Heart left ventricle (tissue), 16 donors: ENCODE measurements at regions not wholly inside any gene's neighbourhood (a gene's known extent, or its start where the extent isn't known, plus 50 kb on each side); places are given as distances from the start of the nearest gene placed in this dataset.
A peak's percentile ranks its signal among the peaks of the same experiment; 100 is the strongest.
"Not testable (repeated sequence)": the region's sequence is repeated elsewhere in the genome, so short reads cannot be mapped to it uniquely, and the experiment has no call there.

Experiments
- ATAC-seq, 4 donors: fragments of 200-7000 bp; cut with Tn5 transposase; one replicate each; pipeline ENCODE4 v1.9.1; 2020 to 2022; ENCODE audit warnings: moderate library complexity in 4 of 4, mild to moderate bottlenecking in 3 of 4, moderate number of reproducible peaks in 1 of 4
- DNase-seq, 5 donors: peaks; one replicate each; pipeline ENCODE4 v3.0.0-alpha.2; 2020
- H3K27ac ChIP-seq, 12 donors: fragments of 200-600 bp; sonication (generic) in 4 of 12; one replicate each; pipeline versions ENCODE4 v1.5.0 to v1.8.0; 2016 to 2022; ENCODE audit warnings: mild to moderate bottlenecking in 2 of 12
- H3K27me3 ChIP-seq, 9 donors: fragments of 200-600 bp; sonication (generic) in 2 of 9; one replicate each; pipeline versions ENCODE4 v1.5.1 to v1.8.0; 2016 to 2022; ENCODE audit warnings: mild to moderate bottlenecking in 3 of 9
- H3K36me3 ChIP-seq, 9 donors: fragments of 200-600 bp; sonication (generic) in 2 of 9; one replicate each; pipeline versions ENCODE4 v1.5.0 to v1.8.0; 2018 to 2022; ENCODE audit warnings: mild to moderate bottlenecking in 2 of 9
- H3K4me1 ChIP-seq, 12 donors: fragments of 200-600 bp; sonication (generic) in 4 of 12; one replicate each; pipeline versions ENCODE4 v1.5.0 to v1.8.0; 2016 to 2022; ENCODE audit warnings: mild to moderate bottlenecking in 3 of 12
- H3K4me3 ChIP-seq, 12 donors: fragments of 200-600 bp; sonication (generic) in 4 of 12; one replicate each; pipeline versions ENCODE4 v1.5.0 to v1.8.0; 2017 to 2022; ENCODE audit warnings: mild to moderate bottlenecking in 9 of 12, moderate library complexity in 4 of 12
- H3K9me3 ChIP-seq, 12 donors: fragments of 200-600 bp; sonication (generic) in 4 of 12; one replicate each; pipeline versions ENCODE4 v1.5.0 to v1.8.0; 2016 to 2022; ENCODE audit warnings: mild to moderate bottlenecking in 1 of 12
- POLR2A ChIP-seq, 2 donors: fragments of 450-650 bp; IDR thresholded peaks; one replicate each; pipeline ENCODE4 v1.6.1; 2017; ENCODE audit warnings: antibody characterized with exemption in 2 of 2, mild to moderate bottlenecking in 2 of 2, moderate library complexity in 2 of 2
- WGBS, 4 donors: extraction: QIAGEN DNeasy Blood & Tissue Kit in 2 of 4; methylation state at CpG; one replicate each; pipeline versions ENCODE4 v1.1.5 to v1.1.7; 2013 to 2018; 5-methylcytosine and 5-hydroxymethylcytosine counted together
- intact Hi-C, 10 donors: fragments of 100-400 bp; cut with DNase I; formaldehyde crosslinking; loops; one replicate each; pipeline versions ENCODE4 v1.11.1 to v1.14.2; 2022
- TF ChIP-seq, protein P1 (sequence below), 12 donors: fragments of 200-600 bp; sonication (generic) in 4 of 12; IDR thresholded peaks; one replicate each; pipeline versions ENCODE4 v1.5.0 to v1.8.0; 2018 to 2022; ENCODE audit warnings: antibody characterized with exemption in 12 of 12, mild to moderate bottlenecking in 5 of 12
- donor health status: ischemic (EF 13 %, LVEDD 7.1; RV severe dilation, severe dysfunction).
- donor health status: healthy with polysubstance abuse.
- donor health status: DM: no; HTN: yes; CAD: no.
- donor health status: DM: no; HTN: no; CAD: no.
- donor health status: ischemic (EF 25% LVEDD 6.9; RV normal size, moderate dysfunction).
- donor health status: ischemic (EF 25% LVEDD 5.7; RV mildly dilated, moderate dysfunction).
- donor health status: healthy.
- donor health status: DM: yes; HTN: yes; CAD: no.
- donor health status: ischemic (EF 35%, LVEDD 5.7; RV mildly dilated, moderate dysfunction).
- donor health status: nonischemic (EF 11% LVEDD 7.7; RV severe dilation, severe dysfunction).
- donor health status: DM: yes; HTN: yes; CAD: no.
- donor health status: PGD.
- donor health status: ischemic (EF 29% LVEDD 5.4; RV normal size, mild dysfunction).
- donor health status: nonischemic (EF 23%, LVEDD 6.1; RV moderate dilation, normal function).

- no peak for DNase-seq
- ATAC-seq, result no peak
- H3K4me3 ChIP-seq, result no peak overlapping the region
- no peaks in the 10 kb centered on the region for H3K36me3 ChIP-seq
- WGBS, 4 donors, result 83 to 89% (median 87%) methylated on average over 4 of the region's 4 CpGs
- H3K27me3 ChIP-seq, result no peaks in the 10 kb centered on the region
- TF ChIP-seq, protein P1, sequence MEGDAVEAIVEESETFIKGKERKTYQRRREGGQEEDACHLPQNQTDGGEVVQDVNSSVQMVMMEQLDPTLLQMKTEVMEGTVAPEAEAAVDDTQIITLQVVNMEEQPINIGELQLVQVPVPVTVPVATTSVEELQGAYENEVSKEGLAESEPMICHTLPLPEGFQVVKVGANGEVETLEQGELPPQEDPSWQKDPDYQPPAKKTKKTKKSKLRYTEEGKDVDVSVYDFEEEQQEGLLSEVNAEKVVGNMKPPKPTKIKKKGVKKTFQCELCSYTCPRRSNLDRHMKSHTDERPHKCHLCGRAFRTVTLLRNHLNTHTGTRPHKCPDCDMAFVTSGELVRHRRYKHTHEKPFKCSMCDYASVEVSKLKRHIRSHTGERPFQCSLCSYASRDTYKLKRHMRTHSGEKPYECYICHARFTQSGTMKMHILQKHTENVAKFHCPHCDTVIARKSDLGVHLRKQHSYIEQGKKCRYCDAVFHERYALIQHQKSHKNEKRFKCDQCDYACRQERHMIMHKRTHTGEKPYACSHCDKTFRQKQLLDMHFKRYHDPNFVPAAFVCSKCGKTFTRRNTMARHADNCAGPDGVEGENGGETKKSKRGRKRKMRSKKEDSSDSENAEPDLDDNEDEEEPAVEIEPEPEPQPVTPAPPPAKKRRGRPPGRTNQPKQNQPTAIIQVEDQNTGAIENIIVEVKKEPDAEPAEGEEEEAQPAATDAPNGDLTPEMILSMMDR (IDR thresholded peaks at IDR 0.05), result no peak
- no peak for TF ChIP-seq POLR2A (IDR thresholded peaks at IDR 0.05)
- peaks cover 0 to 3% (median 0%) of the 10 kb centered on the region in 12 donors for H3K4me1 ChIP-seq
- H3K27ac ChIP-seq, result no peak overlapping the region
- intact Hi-C loops, result no loop called here
- H3K9me3 ChIP-seq, result no peaks in the 10 kb centered on the region
These were observed 85.2 kb downstream of the FDX1 start for GRCh38 chr11:110514967-110515366.

GRCh38 chr11:110517381-110517780, 87.6 kb downstream of the FDX1 start:
- H3K9me3 ChIP-seq, ATAC-seq, H3K4me3 ChIP-seq, H3K36me3 ChIP-seq, H3K27ac ChIP-seq, intact Hi-C loops, DNase-seq, H3K4me1 ChIP-seq, H3K27me3 ChIP-seq: not testable (repeated sequence)
- 89 to 96% (median 89%) methylated on average over 5 of the region's 5 CpGs for WGBS, 4 donors

DNA sequence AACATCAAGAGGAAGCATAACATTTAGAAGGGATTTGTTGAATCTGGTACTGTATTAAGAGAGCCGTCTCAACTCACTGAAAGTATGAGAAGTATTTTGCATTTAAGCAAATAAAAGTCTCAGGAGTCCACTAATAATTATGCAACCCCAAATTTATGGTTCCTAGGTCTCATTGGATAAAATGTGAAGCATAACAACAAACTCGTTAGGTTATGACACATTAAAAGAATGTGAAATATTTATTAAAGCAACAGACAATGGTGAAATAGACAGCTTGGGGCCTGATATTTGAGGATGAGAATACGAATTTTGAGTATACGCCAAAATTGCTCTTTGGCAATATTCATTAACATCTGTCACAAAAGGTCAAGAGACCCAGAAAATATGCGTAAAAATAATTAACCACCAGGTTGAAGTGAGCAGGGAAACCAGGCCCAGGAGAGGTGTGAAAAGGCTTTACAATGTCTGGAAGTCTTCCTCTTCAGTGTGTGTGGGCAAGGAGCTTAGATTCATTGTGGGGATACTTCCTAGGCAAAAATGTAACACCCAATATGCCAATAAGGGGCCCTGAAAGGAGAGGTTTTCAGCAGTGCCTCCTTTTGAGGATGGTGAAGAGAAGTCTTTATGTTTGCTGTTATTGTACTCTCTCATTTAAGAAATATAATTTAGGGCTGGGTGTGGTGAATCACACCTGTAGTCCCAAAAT, 89.2 kb downstream of the FDX1 start:
- no peaks in the 10 kb centered on the region for H3K9me3 ChIP-seq
- DNase-seq, result no peak
- H3K27me3 ChIP-seq, result no peaks in the 10 kb centered on the region
- no peak overlapping the region for H3K27ac ChIP-seq
- H3K4me1 ChIP-seq, result peaks cover 0 to 9% (median 0%) of the 10 kb centered on the region in 12 donors
- H3K4me3 ChIP-seq, result no peak overlapping the region
- ATAC-seq, result no peak
- no peak for TF ChIP-seq POLR2A (IDR thresholded peaks at IDR 0.05)
- TF ChIP-seq, protein P1 (IDR thresholded peaks at IDR 0.05), result no peak
- WGBS, 4 donors, result 68 to 79% (median 75%) methylated on average over 5 of the region's 5 CpGs
- intact Hi-C loops, result no loop called here
- no peaks in the 10 kb centered on the region for H3K36me3 ChIP-seq

GRCh38 chr11:110519796-110520195, 90.0 kb downstream of the FDX1 start:
- Histone ChIP-seq H3K9me3 (no peaks in the 10 kb centered on the region), H3K27me3 (no peaks in the 10 kb centered on the region), H3K4me3 (no peak overlapping the region), H3K4me1 (peaks cover 0 to 9% (median 0%) of the 10 kb centered on the region in 12 donors), H3K27ac (no peak overlapping the region), H3K36me3 (no peaks in the 10 kb centered on the region)
- 73 to 84% (median 77%) methylated on average over 2 of the region's 2 CpGs for WGBS, 4 donors
- DNase-seq (no peak), ATAC-seq (no peak)
- intact Hi-C loops, result no loop called here
- TF ChIP-seq, protein P1 (IDR thresholded peaks at IDR 0.05), result no peak
- no peak for TF ChIP-seq POLR2A (IDR thresholded peaks at IDR 0.05)

DNA sequence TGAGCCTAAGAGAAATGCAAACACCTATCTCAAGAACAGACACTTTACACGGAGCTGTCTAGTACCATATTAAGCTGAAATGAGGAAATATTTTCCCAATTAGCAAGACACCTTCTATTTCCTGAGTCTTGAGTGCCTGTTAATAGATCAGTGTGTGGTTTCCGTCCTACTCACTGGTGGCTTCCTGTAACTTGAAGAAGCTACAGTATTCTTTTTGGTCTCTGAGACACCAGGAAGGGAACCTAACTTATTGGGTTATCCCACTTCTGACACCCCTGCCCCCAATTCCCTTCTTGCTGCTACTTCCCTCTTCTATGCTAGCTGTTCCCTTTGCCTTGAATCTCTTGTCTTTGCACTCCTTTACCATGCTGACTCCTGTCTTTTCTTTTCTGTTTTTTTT, 92.7 kb downstream of the FDX1 start:
- no peak for DNase-seq
- intact Hi-C loops, result no loop called here
- H3K27ac ChIP-seq, result peak overlapping the region in 1 of 12 donors; percentile 20
- H3K27me3 ChIP-seq, result no peaks in the 10 kb centered on the region
- no peak overlapping the region for H3K4me3 ChIP-seq
- WGBS, 4 donors, result 35 to 65% (median 56%) methylated on average over 2 of the region's 2 CpGs
- peaks cover 0 to 9% (median 0%) of the 10 kb centered on the region in 12 donors for H3K4me1 ChIP-seq
- no peak for TF ChIP-seq POLR2A (IDR thresholded peaks at IDR 0.05)
- TF ChIP-seq, protein P1 (IDR thresholded peaks at IDR 0.05), result no peak
- H3K9me3 ChIP-seq, result peaks cover 0 to 7% (median 0%) of the 10 kb centered on the region in 12 donors
- ATAC-seq, result no peak
- no peaks in the 10 kb centered on the region for H3K36me3 ChIP-seq
